Mammary epithelial cell (primary cell): ENCODE measurements at regions not wholly inside any gene's neighbourhood (a gene's known extent, or its start where the extent isn't known, plus 50 kb on each side); places are given as distances from the start of the nearest gene placed in this dataset.
A peak's percentile ranks its signal among the peaks of the same experiment; 100 is the strongest.

Experiments used
- EZH2 ChIP-seq: IDR thresholded peaks from 2 replicates; pipeline ENCODE4 v1.6.1; 2012; ENCODE audit warnings: low read length, inconsistent platforms, borderline replicate concordance
- TF ChIP-seq, protein P1 (sequence below), 2 donors: IDR thresholded peaks in 1 of 2; conservative IDR thresholded peaks in 1 of 2; 2 replicates each; pipeline ENCODE4 v1.5.1; 2011 to 2012; ENCODE audit warnings: inconsistent platforms in 2 of 2, low read length in 2 of 2, mild to moderate bottlenecking in 2 of 2, control low read depth in 1 of 2, low read depth in 1 of 2; ENCODE audit not compliant: insufficient read depth in 1 of 2; ENCODE audit errors: extremely low read depth in 1 of 2

DNA sequence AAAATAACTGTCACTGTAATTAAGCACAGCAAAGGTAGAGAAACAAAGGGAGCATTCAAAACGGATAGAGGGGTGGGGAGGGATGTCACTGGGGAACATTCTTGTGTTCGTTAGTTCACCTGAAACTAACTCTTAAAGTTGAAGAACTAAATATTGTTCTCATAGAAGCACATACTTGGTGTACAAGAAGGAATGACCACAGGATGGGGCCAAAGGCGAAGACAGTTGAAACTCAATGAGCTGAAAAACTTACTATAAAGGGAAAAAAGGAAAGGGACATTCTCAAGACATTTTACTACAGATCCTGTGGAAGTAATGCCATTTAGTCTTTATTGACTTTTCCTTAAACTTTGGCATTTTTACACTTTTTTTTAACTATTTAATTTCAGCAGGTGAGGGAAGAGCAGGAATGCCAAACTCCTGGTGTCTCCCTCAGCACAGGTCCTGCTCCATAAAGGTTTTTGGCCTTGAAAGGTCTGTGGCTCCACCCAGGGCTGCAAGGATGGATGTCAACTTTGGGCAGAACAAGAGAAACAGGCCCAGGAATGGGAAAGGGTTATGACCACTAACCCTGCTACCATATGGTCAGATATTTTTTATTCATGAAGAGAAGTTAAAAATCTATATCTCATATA, 197.6 kb upstream of the RASA1 start:
- TF ChIP-seq, protein P1, sequence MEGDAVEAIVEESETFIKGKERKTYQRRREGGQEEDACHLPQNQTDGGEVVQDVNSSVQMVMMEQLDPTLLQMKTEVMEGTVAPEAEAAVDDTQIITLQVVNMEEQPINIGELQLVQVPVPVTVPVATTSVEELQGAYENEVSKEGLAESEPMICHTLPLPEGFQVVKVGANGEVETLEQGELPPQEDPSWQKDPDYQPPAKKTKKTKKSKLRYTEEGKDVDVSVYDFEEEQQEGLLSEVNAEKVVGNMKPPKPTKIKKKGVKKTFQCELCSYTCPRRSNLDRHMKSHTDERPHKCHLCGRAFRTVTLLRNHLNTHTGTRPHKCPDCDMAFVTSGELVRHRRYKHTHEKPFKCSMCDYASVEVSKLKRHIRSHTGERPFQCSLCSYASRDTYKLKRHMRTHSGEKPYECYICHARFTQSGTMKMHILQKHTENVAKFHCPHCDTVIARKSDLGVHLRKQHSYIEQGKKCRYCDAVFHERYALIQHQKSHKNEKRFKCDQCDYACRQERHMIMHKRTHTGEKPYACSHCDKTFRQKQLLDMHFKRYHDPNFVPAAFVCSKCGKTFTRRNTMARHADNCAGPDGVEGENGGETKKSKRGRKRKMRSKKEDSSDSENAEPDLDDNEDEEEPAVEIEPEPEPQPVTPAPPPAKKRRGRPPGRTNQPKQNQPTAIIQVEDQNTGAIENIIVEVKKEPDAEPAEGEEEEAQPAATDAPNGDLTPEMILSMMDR (conservative IDR thresholded peaks at IDR 0.05 in 1 of 2, IDR thresholded peaks at IDR 0.05 in 1 of 2; ENCODE audit: extremely low read depth in 1 of 2, insufficient read depth in 1 of 2, low read depth in 1 of 2, low read length in 2 of 2): peak; percentile 66 to 69
- TF ChIP-seq EZH2: no peak
